ENCODE measurements at regions not wholly inside any gene's neighbourhood (a gene's known extent, or its start where the extent isn't known, plus 50 kb on each side); places are given as distances from the start of the nearest gene placed in this dataset.

DNA sequence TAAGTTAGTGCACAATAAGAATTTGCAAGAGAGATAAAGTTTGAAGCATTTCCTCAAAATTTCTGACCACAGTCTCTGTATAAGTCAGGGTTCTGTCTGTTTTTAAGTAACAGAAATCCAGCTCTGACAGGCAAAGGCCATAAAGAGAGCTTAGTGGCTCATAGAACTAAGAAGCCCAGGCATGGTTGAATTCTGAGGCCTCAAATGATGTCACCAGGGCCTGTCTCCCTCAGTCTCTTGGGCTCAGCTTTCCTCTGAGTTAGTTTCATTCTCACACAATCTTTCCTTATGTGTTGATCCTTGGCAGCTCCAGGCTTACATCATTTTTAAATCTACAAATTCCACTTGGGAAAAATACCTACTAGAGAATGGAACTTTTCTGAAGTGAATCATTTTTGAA is 173.4 kb upstream of the ATP2B1 start:
- no peak for DNase-seq
- Histone ChIP-seq H3K36me3 (no peaks in the 10 kb centered on the region), H3K4me1 (no peaks in the 10 kb centered on the region), H3K27me3 (ENCODE audit: low read depth) (no peaks in the 10 kb centered on the region), H3K27ac (no peak overlapping the region), H3K4me3 (no peak overlapping the region), H3K9me3 (no peaks in the 10 kb centered on the region)
- ATAC-seq: no peak
- TF ChIP-seq, protein P1, sequence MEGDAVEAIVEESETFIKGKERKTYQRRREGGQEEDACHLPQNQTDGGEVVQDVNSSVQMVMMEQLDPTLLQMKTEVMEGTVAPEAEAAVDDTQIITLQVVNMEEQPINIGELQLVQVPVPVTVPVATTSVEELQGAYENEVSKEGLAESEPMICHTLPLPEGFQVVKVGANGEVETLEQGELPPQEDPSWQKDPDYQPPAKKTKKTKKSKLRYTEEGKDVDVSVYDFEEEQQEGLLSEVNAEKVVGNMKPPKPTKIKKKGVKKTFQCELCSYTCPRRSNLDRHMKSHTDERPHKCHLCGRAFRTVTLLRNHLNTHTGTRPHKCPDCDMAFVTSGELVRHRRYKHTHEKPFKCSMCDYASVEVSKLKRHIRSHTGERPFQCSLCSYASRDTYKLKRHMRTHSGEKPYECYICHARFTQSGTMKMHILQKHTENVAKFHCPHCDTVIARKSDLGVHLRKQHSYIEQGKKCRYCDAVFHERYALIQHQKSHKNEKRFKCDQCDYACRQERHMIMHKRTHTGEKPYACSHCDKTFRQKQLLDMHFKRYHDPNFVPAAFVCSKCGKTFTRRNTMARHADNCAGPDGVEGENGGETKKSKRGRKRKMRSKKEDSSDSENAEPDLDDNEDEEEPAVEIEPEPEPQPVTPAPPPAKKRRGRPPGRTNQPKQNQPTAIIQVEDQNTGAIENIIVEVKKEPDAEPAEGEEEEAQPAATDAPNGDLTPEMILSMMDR (IDR thresholded peaks at IDR 0.05): no peak
- intact Hi-C loops (cut with DNase I): no loop called here

DNA sequence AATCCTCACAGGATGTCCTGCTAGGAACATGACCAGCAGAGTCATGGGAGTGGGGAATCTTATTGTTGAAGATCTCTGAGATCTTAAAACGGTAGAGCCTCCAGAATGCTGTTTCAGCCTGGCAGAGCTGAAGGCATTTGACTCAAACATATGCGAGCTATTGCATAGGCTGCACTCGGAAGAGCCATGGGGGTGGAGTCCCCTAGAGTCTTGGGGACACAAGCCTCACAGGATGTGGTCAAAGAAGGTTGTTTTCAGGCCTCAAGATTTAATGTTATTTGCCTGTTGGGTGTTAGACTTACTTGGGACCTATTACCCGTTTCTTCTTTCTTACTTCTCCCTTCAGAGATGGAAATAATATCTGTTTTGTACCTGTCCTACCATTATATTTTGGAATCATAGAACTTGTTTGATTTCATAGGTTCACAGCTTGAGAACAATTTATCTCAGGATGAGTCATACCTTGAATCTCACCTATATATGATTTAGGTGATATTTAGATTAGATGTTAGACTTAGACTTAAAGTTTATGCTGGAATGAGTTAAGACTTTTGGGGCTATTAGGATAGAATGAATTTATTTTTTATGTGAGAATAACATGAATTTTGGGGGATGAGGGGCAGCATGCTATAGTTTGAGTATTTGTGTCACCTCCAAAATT is 172.2 kb upstream of the ATP2B1 start:
- no peak overlapping the region for H3K4me3 ChIP-seq
- no peaks in the 10 kb centered on the region for H3K4me1 ChIP-seq
- no peaks in the 10 kb centered on the region for H3K9me3 ChIP-seq
- no peak overlapping the region for H3K27ac ChIP-seq
- ATAC-seq (peak; percentile 59 to 81), DNase-seq (no peak)
- intact Hi-C loops (cut with DNase I): no loop called here
- TF ChIP-seq, protein P1 (IDR thresholded peaks at IDR 0.05): no peak
- H3K36me3 ChIP-seq: no peaks in the 10 kb centered on the region
- H3K27me3 ChIP-seq (ENCODE audit: low read depth): no peaks in the 10 kb centered on the region

DNA sequence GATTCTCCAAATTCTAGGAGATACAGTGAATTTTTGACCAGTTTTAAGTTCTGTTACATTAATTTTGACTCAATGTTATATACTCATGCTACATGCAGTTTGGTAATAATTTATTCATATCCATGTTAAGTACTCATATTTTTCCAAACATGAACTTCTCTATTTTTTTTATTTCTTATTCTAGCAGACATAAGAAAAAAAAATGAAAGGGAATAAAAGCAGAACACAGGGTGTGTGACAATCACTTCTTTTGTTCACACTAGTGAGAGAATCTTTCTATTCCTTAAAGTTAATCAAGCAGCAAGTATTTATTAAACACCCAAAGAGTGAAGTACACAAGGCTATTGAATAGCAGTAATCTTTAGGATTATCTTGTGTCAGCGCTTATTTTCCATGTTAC is 171.1 kb upstream of the ATP2B1 start:
- Histone ChIP-seq H3K36me3 (no peaks in the 10 kb centered on the region), H3K27ac (no peak overlapping the region), H3K27me3 (ENCODE audit: low read depth) (no peaks in the 10 kb centered on the region), H3K4me3 (no peak overlapping the region), H3K4me1 (no peaks in the 10 kb centered on the region), H3K9me3 (no peaks in the 10 kb centered on the region)
- DNase-seq: no peak
- ATAC-seq: no peak
- intact Hi-C loops (cut with DNase I): no loop called here
- TF ChIP-seq, protein P1 (IDR thresholded peaks at IDR 0.05): no peak

DNA sequence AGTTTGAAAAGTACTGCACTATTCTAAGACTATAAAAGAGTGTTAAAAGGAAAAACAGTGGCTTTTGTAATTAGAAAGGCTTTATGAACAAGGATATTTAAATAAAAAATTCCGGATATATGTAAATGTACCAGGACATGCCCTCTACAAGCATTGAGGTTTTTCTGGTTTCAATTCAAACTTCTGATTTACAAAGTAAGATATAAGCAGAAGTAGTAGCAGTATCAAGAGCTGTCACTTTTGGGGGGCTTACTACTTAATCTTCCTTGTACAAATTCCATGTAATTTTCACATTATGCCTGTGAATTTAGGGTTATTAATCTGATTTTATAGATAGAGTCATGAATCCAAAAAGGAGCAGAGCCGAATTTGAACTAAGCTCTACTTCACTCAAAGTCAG is 170.3 kb upstream of the ATP2B1 start:
- Histone ChIP-seq H3K27me3 (ENCODE audit: low read depth) (no peaks in the 10 kb centered on the region), H3K36me3 (no peaks in the 10 kb centered on the region), H3K27ac (no peak overlapping the region), H3K9me3 (no peaks in the 10 kb centered on the region), H3K4me3 (no peak overlapping the region), H3K4me1 (no peaks in the 10 kb centered on the region)
- TF ChIP-seq, protein P1 (IDR thresholded peaks at IDR 0.05): no peak
- no peak for ATAC-seq
- intact Hi-C loops (cut with DNase I): no loop called here
- no peak for DNase-seq

DNA sequence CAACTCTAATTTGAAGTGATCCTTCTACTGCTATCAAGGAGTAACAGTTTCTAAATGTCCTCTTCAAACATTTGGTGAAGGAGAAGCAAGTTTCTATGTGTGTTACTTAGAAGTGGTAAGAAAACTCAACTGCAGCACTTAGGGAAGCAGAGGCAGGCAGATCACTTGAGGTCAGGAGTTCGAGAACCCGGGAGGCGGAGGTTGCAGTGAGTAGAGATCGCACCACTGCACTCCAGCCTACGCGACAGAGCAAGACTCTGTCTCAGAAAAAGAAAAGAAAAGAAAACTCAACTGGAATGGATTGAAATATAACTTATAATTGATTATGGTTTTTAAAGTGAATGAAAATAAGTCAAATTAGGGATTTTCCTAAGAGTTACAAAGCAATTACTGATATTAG is 169.7 kb upstream of the ATP2B1 start:
- no peak overlapping the region for H3K4me3 ChIP-seq
- H3K4me1 ChIP-seq: no peaks in the 10 kb centered on the region
- intact Hi-C loops (cut with DNase I): no loop called here
- no peaks in the 10 kb centered on the region for H3K27me3 ChIP-seq (ENCODE audit: low read depth)
- TF ChIP-seq, protein P1 (IDR thresholded peaks at IDR 0.05): no peak
- DNase-seq (no peak), ATAC-seq (no peak)
- no peaks in the 10 kb centered on the region for H3K9me3 ChIP-seq
- H3K27ac ChIP-seq: no peak overlapping the region
- no peaks in the 10 kb centered on the region for H3K36me3 ChIP-seq
